Keratinocyte (primary cell): ENCODE measurements at regions not wholly inside any gene's neighbourhood (a gene's known extent, or its start where the extent isn't known, plus 50 kb on each side); places are given as distances from the start of the nearest gene placed in this dataset.

Source experiments
- EZH2 ChIP-seq: IDR thresholded peaks from one replicate; pipeline ENCODE4 v1.6.1; 2012; ENCODE audit warnings: inconsistent platforms, mild to moderate bottlenecking, low read length, moderate library complexity
- TF ChIP-seq, protein P1 (sequence below), 3 experiments: IDR thresholded peaks in 1 of 3; conservative IDR thresholded peaks in 1 of 3; optimal IDR thresholded peaks in 1 of 3; 2 replicates in 2 of 3; 3 replicates in 1 of 3; pipeline versions ENCODE3 to v1.5.1; 2011; ENCODE audit warnings: low read length in 3 of 3, mild to moderate bottlenecking in 3 of 3, moderate library complexity in 2 of 3, control low read depth in 1 of 3, inconsistent platforms in 1 of 3; ENCODE audit not compliant: insufficient read depth in 2 of 3; ENCODE audit errors: extremely low read depth in 1 of 3

DNA sequence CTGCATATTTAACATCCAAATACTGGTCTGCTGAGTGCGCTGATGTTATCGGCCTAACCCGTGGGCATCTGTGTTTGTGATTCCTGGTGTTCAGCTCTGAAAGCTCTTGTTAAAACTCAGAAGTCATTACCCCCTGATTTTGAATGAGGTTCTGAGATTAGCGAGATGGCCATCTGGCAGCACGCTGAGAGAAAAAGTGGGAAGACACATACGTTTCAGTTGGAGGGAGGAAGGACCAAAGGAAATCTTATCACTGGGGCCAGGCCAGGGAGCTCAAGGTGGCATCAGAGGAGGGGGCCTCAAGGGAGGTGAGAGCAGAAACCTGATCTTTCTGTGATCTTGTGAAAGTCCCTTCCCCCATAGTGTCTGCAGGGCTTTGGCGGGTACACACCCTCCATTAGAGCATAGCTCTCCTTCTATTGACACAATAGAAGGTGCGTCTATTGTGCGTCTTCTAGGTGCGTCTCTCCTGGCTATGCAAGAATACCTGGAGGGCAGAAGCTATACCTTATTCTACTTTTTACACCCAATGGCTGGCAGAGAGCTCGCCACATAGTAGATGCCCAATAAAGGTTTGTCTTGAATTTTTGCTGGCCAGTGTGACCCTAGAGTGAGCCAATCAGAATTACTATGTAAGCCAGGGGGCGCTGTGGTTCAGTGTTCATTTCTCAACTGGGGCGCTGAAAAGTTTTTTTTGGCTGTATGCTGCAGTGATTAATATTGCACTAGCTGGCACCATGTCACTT is 182.4 kb downstream of the SHQ1 start:
- TF ChIP-seq, protein P1, sequence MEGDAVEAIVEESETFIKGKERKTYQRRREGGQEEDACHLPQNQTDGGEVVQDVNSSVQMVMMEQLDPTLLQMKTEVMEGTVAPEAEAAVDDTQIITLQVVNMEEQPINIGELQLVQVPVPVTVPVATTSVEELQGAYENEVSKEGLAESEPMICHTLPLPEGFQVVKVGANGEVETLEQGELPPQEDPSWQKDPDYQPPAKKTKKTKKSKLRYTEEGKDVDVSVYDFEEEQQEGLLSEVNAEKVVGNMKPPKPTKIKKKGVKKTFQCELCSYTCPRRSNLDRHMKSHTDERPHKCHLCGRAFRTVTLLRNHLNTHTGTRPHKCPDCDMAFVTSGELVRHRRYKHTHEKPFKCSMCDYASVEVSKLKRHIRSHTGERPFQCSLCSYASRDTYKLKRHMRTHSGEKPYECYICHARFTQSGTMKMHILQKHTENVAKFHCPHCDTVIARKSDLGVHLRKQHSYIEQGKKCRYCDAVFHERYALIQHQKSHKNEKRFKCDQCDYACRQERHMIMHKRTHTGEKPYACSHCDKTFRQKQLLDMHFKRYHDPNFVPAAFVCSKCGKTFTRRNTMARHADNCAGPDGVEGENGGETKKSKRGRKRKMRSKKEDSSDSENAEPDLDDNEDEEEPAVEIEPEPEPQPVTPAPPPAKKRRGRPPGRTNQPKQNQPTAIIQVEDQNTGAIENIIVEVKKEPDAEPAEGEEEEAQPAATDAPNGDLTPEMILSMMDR (optimal IDR thresholded peaks at IDR 0.05 in 1 of 3, IDR thresholded peaks at IDR 0.05 in 1 of 3, conservative IDR thresholded peaks at IDR 0.05 in 1 of 3; ENCODE audit: extremely low read depth in 1 of 3, insufficient read depth in 2 of 3, low read length in 3 of 3), result peak; percentile 61 to 69 (median 64)
- no peak for TF ChIP-seq EZH2
